Activated T-helper 17 cell treated with anti-CD3 and anti-CD28 coated beads, Interleukin-2, amount 50 U/mL, for 72 hours (primary cell): ENCODE measurements at regions not wholly inside any gene's neighbourhood (a gene's known extent, or its start where the extent isn't known, plus 50 kb on each side); places are given as distances from the start of the nearest gene placed in this dataset.
"Not testable (repeated sequence)": the region's sequence is repeated elsewhere in the genome, so short reads cannot be mapped to it uniquely, and the experiment has no call there.

Experiments used
- ATAC-seq: fragments of 150-1000 bp; cut with Tn5 transposase; replicated peaks from 2 replicates; pipeline ENCODE4 v1.10.0; 2021; ENCODE audit warnings: mild to moderate bottlenecking, moderate library complexity
- H3K27ac Mint-ChIP-seq: one replicate; pipeline ENCODE4 v1.8.0; 2022; ENCODE audit warnings: mixed read lengths
- H3K27me3 Mint-ChIP-seq: one replicate; pipeline ENCODE4 v1.8.0; 2022; ENCODE audit warnings: mixed read lengths
- H3K36me3 Mint-ChIP-seq: one replicate; pipeline ENCODE4 v1.8.0; 2022; ENCODE audit warnings: low read depth, mild to moderate bottlenecking, mixed read lengths
- H3K4me1 Mint-ChIP-seq: one replicate; pipeline ENCODE4 v1.8.0; 2022; ENCODE audit warnings: mixed read lengths
- H3K4me3 Mint-ChIP-seq: one replicate; pipeline ENCODE4 v1.8.0; 2022; ENCODE audit warnings: mild to moderate bottlenecking, mixed read lengths
- H3K9me3 Mint-ChIP-seq: one replicate; pipeline ENCODE4 v1.8.0; 2022; ENCODE audit warnings: mixed read lengths

DNA sequence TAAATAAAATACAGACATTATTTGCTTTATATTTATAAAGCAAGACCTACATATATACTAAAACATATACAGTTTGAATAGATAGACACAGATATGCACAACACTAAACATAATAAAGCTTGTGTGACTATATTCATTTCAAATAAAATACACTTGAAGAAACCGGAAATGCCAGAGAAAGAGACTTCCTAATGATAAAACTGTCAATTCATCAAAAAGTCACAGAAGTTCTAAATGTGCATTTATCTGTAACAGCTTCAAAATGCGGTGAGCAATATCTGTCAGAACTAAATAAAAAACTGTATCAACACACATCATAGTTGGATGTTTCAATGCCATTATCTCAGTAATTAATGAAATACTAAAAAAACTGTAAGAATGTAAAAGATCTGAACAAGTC is 60.6 kb upstream of the CTSV start:
- H3K36me3 Mint-ChIP-seq, ATAC-seq, H3K27me3 Mint-ChIP-seq, H3K4me3 Mint-ChIP-seq, H3K4me1 Mint-ChIP-seq, H3K9me3 Mint-ChIP-seq, H3K27ac Mint-ChIP-seq: not testable (repeated sequence)

DNA sequence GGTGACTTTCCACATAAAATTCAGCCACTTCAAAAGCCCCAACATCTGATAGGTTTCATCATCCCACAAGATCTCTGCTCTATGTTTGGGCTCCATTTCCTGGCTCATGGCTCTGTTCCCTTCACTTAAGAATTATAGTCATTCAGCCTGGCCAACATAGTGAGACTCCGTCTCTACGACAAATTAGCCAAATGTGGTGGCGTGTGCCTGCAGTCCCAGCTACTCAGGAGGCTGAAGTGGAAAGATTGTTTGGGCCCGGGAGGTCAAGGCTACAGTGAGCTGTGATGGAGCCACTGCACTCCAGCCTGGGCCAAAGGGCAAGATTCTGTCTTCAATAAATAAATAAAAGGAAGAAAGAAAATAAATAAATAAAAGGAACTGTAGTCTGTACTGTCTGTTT is 57.9 kb upstream of the CTSV start:
- Mint-ChIP-seq H3K4me1 (no peaks in the 10 kb centered on the region), H3K27me3 (peaks cover 4% of the 10 kb centered on the region), H3K9me3 (no peaks in the 10 kb centered on the region), H3K27ac (no peak overlapping the region), H3K36me3 (no peaks in the 10 kb centered on the region), H3K4me3 (no peak overlapping the region)
- no peak for ATAC-seq

DNA sequence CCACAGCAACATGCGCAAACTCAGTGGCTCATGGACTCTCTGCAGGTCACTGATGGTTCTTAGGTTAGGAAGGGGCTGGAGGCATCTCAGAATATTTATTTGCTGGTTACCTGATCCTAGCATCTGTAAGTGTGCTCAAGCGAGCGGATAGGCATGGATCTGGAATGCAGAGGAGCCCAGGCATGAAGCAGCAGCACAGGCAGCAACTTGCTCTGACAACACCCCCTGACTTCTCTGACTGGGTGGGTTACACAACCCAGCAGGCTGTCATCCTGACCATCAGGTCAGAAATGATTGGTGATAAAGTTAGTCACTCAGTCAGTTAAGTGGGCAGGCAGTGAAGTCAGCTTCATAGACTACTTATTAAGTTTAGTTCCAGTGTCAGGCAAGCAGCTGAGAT is 50.4 kb upstream of the CTSV start:
- peaks cover 29% of the 10 kb centered on the region for H3K27me3 Mint-ChIP-seq
- H3K4me3 Mint-ChIP-seq, ATAC-seq: not testable (repeated sequence)

More for the DNA sequence above, 50.4 kb upstream of the CTSV start:
- H3K27ac Mint-ChIP-seq, H3K9me3 Mint-ChIP-seq, H3K36me3 Mint-ChIP-seq, H3K4me1 Mint-ChIP-seq: not testable (repeated sequence)
